Superior temporal gyrus (tissue), 1 donor: ENCODE measurements at regions not wholly inside any gene's neighbourhood (a gene's known extent, or its start where the extent isn't known, plus 50 kb on each side); places are given as distances from the start of the nearest gene placed in this dataset.
A peak's percentile ranks its signal among the peaks of the same experiment; 100 is the strongest.

Experiments
- DNase-seq: peaks from one replicate; pipeline ENCODE4 v3.0.0-alpha.2; 2016; ENCODE audit errors: extremely low spot score

DNA sequence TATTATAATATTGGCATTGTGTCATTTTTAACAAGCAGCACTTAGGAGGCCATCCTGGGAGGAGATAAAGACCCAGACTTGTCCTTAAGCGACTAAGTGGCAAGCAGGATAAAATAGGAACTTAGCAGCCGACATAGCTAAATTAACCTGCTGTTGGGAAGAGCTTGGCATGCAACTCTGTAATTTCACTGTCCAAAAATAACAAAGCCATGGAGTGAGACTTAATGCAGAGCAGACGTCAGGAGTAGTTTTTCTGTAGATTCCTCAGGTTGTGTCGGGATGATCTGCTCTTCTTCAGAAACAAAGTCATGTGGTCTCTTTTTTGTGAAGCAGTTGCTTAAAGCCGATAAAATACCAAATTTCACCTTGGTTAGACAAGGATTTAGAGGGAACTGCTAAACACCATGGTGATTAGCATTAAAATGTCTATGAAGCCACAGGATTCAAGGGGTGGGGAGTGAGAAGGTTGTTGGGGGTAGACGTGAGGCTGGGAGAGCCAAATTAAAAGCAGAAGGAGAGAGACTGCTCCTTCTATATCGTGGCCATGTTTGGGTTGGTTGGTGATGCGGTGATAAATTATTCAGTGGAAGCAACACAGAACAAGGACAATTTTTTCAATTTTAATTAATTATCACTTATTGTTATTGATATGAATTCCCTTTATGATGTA is 303.0 kb downstream of the CSNK1G3 start:
- DNase-seq, result peak; percentile 47

GRCh38 chr5:123813937-123814624 is 302.1 kb downstream of the CSNK1G3 start:
- DNase-seq, result peak; percentile 71

GRCh38 chr5:123813264-123813663 is 301.3 kb downstream of the CSNK1G3 start:
- DNase-seq, result no peak

DNA sequence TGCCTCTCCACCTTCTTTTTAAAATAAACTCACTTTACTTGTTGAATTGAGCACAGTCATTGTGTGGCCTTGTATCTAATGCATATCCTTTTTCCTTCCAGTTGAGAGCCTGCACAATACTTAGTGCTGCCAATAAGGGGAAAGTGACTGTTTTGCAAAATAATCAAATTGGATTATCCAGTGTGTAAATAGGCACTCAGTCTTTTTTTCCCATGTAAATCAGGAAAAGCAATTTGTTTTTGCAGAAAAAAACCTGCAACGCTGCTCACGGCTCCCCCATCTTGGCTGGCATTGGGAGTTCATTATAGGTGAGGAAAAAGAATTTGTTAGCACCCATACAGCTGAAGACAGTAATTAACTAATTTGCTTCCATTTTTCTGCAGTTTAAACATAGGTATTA is 299.9 kb downstream of the CSNK1G3 start:
- DNase-seq, result no peak

DNA sequence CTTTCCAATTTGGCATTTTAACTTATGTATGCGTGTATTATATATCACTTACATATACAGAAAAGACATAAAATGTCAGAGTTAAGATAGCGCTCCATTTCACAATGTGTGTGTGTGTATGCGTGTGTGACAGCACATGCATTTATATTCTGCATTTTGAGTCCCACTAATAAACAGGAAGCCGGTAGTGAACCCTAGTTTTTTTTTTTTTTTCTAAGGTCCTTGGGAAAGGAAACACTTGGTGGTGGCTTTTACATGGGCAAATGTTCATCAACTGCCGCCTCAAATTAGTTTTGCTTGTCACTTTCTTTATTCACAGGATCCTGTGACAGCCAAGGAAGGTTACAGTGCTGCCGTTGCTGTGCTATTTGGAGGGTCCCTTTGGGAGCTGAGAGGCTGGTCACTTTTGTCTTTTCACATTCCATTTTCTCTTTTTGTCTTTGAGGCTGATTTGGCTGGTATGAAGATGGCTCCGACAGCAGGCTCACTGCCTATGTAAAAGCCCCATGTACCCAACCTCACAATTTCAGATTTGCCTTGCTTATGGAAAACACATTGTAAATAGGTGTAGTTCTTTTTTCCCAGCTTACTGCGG is 298.9 kb downstream of the CSNK1G3 start:
- no peak for DNase-seq

GRCh38 chr5:123810253-123810652 is 298.3 kb downstream of the CSNK1G3 start:
- no peak for DNase-seq

DNA sequence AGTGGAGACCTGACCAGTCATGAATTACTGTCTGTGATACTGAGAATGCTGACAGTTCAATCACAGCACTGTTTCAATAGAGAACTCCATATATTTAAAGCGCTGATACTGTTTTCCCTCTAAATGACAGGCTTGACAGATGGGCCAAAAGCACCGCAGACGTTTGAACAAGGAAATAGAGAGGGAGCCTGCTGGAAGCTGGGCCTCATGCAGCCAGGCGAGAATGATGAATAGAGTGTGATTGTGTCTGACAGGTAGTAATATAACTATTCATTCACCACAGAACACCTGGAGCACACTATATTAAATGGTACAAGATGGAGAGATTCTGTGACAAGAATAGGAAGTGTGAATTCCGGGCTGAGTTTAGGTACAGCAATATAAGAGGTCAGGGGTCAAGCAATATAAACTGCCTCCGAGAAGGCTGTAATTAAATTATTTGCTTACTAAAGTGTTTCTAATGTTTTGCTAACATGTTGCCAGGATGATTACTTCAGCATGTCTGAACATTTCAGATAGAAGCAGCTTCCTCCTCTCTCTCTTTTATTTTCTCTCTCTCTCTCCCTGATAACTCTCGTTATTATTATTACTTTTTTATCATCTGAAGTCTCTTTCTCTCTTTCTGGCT is 297.7 kb downstream of the CSNK1G3 start:
- peak; percentile 43 for DNase-seq

GRCh38 chr5:123808461-123809380 is 296.7 kb downstream of the CSNK1G3 start:
- DNase-seq, result peak; percentile 71

GRCh38 chr5:123807177-123807945 is 295.4 kb downstream of the CSNK1G3 start:
- DNase-seq, result peak; percentile 69

DNA sequence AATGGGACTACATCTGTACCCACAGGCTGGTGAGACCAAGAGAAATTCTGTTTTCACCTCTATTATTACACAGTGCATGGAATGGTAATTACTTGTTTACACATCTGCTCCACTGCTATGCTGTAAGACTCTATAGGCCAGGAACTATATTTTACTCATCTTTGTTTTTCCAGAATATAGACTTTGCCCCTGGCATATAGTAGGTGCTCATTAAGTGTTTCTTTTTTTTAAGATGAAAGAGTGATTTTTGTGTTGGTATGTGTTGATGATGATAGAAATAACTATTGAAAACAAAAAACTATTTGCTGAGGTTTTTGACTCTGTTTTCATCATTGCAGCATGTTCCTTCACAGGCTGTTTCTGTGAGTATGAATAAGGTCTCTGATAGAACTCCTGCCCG is 294.7 kb downstream of the CSNK1G3 start:
- DNase-seq, result no peak

GRCh38 chr5:123805300-123805699 is 293.3 kb downstream of the CSNK1G3 start:
- DNase-seq, result no peak

- no peak for DNase-seq
These were observed 291.4 kb downstream of the CSNK1G3 start for GRCh38 chr5:123803359-123803758.

DNA sequence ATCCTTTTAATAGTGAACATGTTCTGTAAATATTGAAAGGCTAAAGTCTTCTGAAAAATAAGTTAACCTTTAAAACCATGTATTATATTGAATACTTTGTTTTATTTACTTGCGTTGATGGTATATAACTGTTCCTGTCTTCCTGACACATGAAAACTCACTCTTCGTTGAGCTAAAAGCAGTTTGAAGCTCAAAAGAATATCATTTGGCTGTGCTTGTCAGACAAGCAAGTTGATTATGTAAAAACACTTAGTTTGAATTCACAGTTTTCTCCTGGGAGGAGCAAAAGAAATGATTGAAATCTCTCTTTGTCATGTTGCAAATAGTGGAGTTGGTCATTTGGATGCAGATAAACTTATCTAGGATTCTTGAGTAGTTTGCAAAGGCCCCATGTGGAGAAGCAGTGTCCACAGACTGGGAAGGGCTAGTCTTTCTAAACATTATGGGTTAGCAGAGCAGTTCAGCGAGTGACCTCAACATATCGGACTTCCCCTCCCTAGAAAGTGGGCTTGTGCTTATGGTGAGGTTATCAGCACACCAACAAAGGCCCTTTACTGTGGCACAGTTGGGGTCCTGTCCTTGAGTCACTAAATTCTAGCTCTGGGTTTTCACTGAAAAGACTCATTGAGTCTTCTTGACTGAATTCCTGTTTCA is 290.4 kb downstream of the CSNK1G3 start:
- DNase-seq, result no peak

DNA sequence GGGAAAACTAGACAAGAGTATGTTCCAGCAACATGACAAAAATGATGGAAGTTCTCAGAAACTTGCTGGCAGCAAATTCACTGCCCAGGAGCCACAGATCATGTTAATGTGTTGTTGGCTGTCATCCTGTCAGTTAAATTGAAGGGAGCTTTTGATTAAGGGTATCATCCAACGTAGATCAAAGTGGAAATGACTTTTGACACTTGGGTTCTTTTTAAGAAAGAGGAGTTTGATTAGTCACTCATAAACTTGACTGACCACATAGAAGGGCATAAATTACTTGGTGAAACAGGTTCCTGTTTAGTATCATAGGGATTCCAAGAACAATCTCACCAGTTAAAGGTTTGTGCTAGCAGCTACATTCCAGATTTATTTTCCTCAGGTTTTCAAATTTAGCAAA is 288.7 kb downstream of the CSNK1G3 start:
- DNase-seq, result no peak

DNA sequence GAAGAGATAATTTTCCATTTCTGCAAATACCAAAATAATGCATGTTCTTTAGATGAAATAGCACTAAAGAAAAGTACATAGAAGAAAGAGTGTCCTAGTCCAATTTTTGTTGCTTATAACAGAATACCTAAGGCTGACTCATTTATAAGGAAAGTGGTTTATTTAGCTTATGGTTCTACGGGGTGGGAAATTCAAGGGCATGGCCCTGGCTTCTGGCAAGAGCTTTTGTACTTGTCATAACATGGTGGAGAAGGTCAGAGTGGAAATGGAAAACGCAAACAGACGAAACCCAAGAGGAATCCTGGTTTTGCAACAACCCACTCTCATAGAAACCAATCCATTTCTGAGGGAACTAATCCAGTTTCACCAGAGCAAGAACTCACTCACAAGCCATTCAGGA is 283.7 kb downstream of the CSNK1G3 start:
- no peak for DNase-seq

DNA sequence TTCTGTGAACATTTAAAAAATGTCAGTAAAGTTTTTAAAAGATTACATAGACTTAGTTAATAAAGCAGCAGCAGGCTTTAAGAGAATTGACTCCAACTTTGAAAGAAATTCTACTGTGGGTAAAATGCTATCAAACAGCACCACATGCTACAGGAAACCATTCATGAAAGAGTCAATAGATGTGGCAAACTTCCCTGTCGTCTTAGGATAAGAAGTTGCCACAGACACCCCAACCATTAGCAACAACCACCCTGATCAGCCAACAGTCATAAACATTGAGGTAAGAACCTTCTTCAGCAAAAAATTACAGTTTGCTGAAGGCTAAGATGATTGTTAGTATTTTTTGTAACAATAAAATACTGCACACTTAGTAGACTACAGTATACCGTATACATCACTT is 278.2 kb downstream of the CSNK1G3 start:
- no peak for DNase-seq

DNA sequence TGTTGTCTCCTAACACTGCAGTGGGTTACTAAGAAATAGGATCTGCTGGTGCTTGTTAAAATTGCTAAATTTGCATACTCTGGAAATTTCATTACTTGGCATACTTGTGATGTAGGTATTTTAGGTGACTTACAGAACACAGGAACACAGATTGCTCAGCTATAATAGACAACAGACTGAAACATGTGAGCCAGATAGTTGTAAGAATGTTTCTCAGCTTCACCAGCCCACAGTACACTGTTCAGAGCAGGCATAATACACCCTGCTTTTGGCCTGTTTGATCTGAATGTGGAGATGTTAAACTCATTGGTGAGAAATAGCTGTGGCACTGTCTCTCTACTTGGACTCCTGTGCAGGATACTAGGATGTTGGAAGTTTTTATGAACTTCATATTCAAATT is 275.7 kb downstream of the CSNK1G3 start:
- peak; percentile 36 for DNase-seq

- no peak for DNase-seq
These were observed 275.2 kb downstream of the CSNK1G3 start for GRCh38 chr5:123787136-123787535.

DNA sequence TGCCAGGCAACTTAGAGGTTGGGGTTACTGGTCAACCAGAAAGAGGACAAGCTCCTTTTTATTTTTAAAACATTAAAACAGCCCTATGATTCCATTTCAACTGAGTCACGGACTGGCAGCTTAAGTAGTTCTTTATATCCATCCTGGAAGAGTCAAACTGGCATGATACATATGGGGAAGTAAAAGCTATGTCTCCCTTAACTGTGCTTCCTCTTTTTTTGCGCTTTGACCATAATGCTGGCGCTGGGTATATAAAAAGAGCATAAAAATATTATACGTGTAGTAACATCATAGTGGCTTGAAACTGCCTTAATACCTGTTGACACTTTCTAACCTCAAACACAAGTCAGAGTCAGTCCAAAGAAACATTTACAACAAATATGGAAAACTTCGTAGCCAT is 274.4 kb downstream of the CSNK1G3 start:
- DNase-seq, result no peak
